Tibial nerve (tissue), 4 donors: ENCODE measurements at regions not wholly inside any gene's neighbourhood (a gene's known extent, or its start where the extent isn't known, plus 50 kb on each side); places are given as distances from the start of the nearest gene placed in this dataset.

ENCODE experiments used
- DNase-seq, 2 donors: peaks; one replicate each; pipeline ENCODE4 v3.0.0-alpha.2; 2019; ENCODE audit warnings: low spot score in 2 of 2
- H3K27ac ChIP-seq, 4 donors: fragments of 200-600 bp; sonication (generic) in 3 of 4; one replicate each; pipeline ENCODE4 v1.5.1; 2017 to 2019; ENCODE audit warnings: mild to moderate bottlenecking in 1 of 4
- H3K27me3 ChIP-seq, 2 donors: fragments of 200-600 bp; sonication (generic) in 1 of 2; one replicate each; pipeline versions ENCODE4 v1.5.1 to v1.6.0; 2017 to 2019
- H3K36me3 ChIP-seq, 3 donors: fragments of 200-600 bp; sonication (generic); one replicate each; pipeline ENCODE4 v1.5.1; 2018 to 2019
- H3K4me1 ChIP-seq, 4 donors: fragments of 200-600 bp; sonication (generic) in 3 of 4; one replicate each; pipeline ENCODE4 v1.5.1; 2017 to 2019
- H3K4me3 ChIP-seq, 4 donors: fragments of 200-600 bp; sonication (generic) in 3 of 4; one replicate each; pipeline ENCODE4 v1.5.1; 2017 to 2019; ENCODE audit warnings: mild to moderate bottlenecking in 1 of 4, moderate library complexity in 1 of 4
- H3K9me3 ChIP-seq, 4 donors: fragments of 200-600 bp; sonication (generic) in 3 of 4; one replicate each; pipeline ENCODE4 v1.5.1; 2017 to 2019
- CTCF ChIP-seq, 5 experiments: fragments of 200-600 bp in 3 of 5; fragments of 450-650 bp in 2 of 5; sonication (generic) in 3 of 5; IDR thresholded peaks; one replicate each; pipeline ENCODE4 v1.5.1; 2016 to 2019; ENCODE audit warnings: antibody characterized with exemption in 5 of 5, mild to moderate bottlenecking in 3 of 5, moderate library complexity in 2 of 5
- EP300 ChIP-seq, 2 donors: sonication (generic); formaldehyde crosslinking; IDR thresholded peaks; one replicate each; pipeline ENCODE4 v1.6.1; 2017; ENCODE audit warnings: antibody characterized with exemption in 2 of 2, mild to moderate bottlenecking in 1 of 2
- POLR2A ChIP-seq, 2 donors: fragments of 450-650 bp; IDR thresholded peaks; one replicate each; pipeline ENCODE4 v1.6.1; 2017; ENCODE audit warnings: antibody characterized with exemption in 2 of 2, mild to moderate bottlenecking in 2 of 2, moderate library complexity in 2 of 2
- WGBS, 2 donors: methylation state at CpG; one replicate each; pipeline ENCODE4 v1.1.5; 2018; 5-methylcytosine and 5-hydroxymethylcytosine counted together

GRCh38 chr6:155611742-155612141 is 156.1 kb upstream of the NOX3 start:
- Histone ChIP-seq H3K27me3 (no peaks in the 10 kb centered on the region), H3K4me1 (no peaks in the 10 kb centered on the region), H3K9me3 (peaks cover 0 to 66% (median 5%) of the 10 kb centered on the region in 4 donors), H3K4me3 (no peak overlapping the region), H3K27ac (no peak overlapping the region), H3K36me3 (no peaks in the 10 kb centered on the region)
- no peak for DNase-seq
- WGBS, 2 donors, result 81 to 96% methylated on average over 1 of the region's 1 CpG
- no peak for TF ChIP-seq CTCF (IDR thresholded peaks at IDR 0.05)
- TF ChIP-seq POLR2A (IDR thresholded peaks at IDR 0.05), result no peak
- TF ChIP-seq EP300 (IDR thresholded peaks at IDR 0.05), result no peak

GRCh38 chr6:155604991-155605390 is 149.4 kb upstream of the NOX3 start:
- peaks cover 0 to 4% (median 0%) of the 10 kb centered on the region in 4 donors for H3K9me3 ChIP-seq
- WGBS, 2 donors, result 49 to 55% methylated on average over 3 of the region's 3 CpGs
- no peaks in the 10 kb centered on the region for H3K27me3 ChIP-seq
- DNase-seq, result no peak
- no peak overlapping the region for H3K4me3 ChIP-seq
- no peak for TF ChIP-seq CTCF (IDR thresholded peaks at IDR 0.05)
- no peaks in the 10 kb centered on the region for H3K36me3 ChIP-seq
- H3K27ac ChIP-seq, result no peak overlapping the region
- no peaks in the 10 kb centered on the region for H3K4me1 ChIP-seq

- WGBS, 2 donors, result 27 to 31% methylated on average over 3 of the region's 3 CpGs
- TF ChIP-seq CTCF (IDR thresholded peaks at IDR 0.05), result no peak
- no peak for TF ChIP-seq EP300 (IDR thresholded peaks at IDR 0.05)
- no peak for TF ChIP-seq POLR2A (IDR thresholded peaks at IDR 0.05)
- H3K27me3 ChIP-seq, result no peaks in the 10 kb centered on the region
- H3K4me3 ChIP-seq, result no peak overlapping the region
- H3K36me3 ChIP-seq, result no peaks in the 10 kb centered on the region
- no peaks in the 10 kb centered on the region for H3K4me1 ChIP-seq
- no peak overlapping the region for H3K27ac ChIP-seq
- no peak for DNase-seq
- H3K9me3 ChIP-seq, result no peaks in the 10 kb centered on the region
Measured at GRCh38 chr6:155599561-155599960, 143.9 kb upstream of the NOX3 start.

GRCh38 chr6:155599160-155599559 is 143.5 kb upstream of the NOX3 start:
- no peak for DNase-seq
- no peaks in the 10 kb centered on the region for H3K4me1 ChIP-seq
- no peak overlapping the region for H3K4me3 ChIP-seq
- H3K9me3 ChIP-seq, result no peaks in the 10 kb centered on the region
- no peak overlapping the region for H3K27ac ChIP-seq
- no peak for TF ChIP-seq POLR2A (IDR thresholded peaks at IDR 0.05)
- TF ChIP-seq CTCF (IDR thresholded peaks at IDR 0.05), result no peak
- no peak for TF ChIP-seq EP300 (IDR thresholded peaks at IDR 0.05)
- no peaks in the 10 kb centered on the region for H3K36me3 ChIP-seq
- H3K27me3 ChIP-seq, result no peaks in the 10 kb centered on the region
- WGBS, 2 donors, result 23 to 27% methylated on average over 2 of the region's 2 CpGs

- no peak for TF ChIP-seq POLR2A (IDR thresholded peaks at IDR 0.05)
- TF ChIP-seq CTCF (IDR thresholded peaks at IDR 0.05), result no peak
- no peak for TF ChIP-seq EP300 (IDR thresholded peaks at IDR 0.05)
- DNase-seq, result no peak
- Histone ChIP-seq H3K4me1 (no peaks in the 10 kb centered on the region), H3K4me3 (no peak overlapping the region), H3K9me3 (no peaks in the 10 kb centered on the region), H3K27me3 (no peaks in the 10 kb centered on the region), H3K27ac (no peak overlapping the region), H3K36me3 (no peaks in the 10 kb centered on the region)
Measured at GRCh38 chr6:155595284-155595683, 139.6 kb upstream of the NOX3 start.
